HS-27A (cell line): ENCODE measurements at regions not wholly inside any gene's neighbourhood (a gene's known extent, or its start where the extent isn't known, plus 50 kb on each side); places are given as distances from the start of the nearest gene placed in this dataset.
"Not testable (repeated sequence)": the region's sequence is repeated elsewhere in the genome, so short reads cannot be mapped to it uniquely, and the experiment has no call there.

ENCODE experiments used
- DNase-seq: peaks from one replicate; pipeline ENCODE4 v3.0.0-alpha.2; 2012; ENCODE audit warnings: low read depth, missing footprints

GRCh38 chr2:183925281-183925680 is 673.0 kb upstream of the ZNF804A start:
- no peak for DNase-seq

- no peak for DNase-seq
Observed at GRCh38 chr2:183926433-183926832, 671.9 kb upstream of the ZNF804A start.

- peak; percentile 38 for DNase-seq
Observed at GRCh38 chr2:183927406-183928325, 670.7 kb upstream of the ZNF804A start.

- no peak for DNase-seq
Observed at GRCh38 chr2:183935005-183935404, 663.3 kb upstream of the ZNF804A start.

GRCh38 chr2:183937220-183937619 is 661.1 kb upstream of the ZNF804A start:
- no peak for DNase-seq

DNA sequence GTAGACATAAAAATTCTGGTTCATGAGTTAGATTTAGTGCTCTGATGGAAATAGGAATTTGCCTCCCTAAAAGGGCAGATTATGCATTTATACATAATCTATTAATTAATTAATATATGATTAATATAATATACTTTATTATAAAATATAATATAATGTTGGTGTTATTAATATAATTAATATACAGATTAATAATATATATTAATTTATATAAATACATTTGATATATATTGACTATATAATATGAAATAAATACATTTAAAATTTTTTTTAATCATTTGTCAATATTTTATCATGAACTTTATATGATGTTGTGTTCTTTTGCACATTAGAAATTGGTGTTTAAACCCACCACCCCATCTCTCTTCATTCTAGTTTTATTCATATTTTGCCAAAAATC is 652.1 kb upstream of the ZNF804A start:
- no peak for DNase-seq

GRCh38 chr2:183948861-183949260 is 649.5 kb upstream of the ZNF804A start:
- no peak for DNase-seq

DNA sequence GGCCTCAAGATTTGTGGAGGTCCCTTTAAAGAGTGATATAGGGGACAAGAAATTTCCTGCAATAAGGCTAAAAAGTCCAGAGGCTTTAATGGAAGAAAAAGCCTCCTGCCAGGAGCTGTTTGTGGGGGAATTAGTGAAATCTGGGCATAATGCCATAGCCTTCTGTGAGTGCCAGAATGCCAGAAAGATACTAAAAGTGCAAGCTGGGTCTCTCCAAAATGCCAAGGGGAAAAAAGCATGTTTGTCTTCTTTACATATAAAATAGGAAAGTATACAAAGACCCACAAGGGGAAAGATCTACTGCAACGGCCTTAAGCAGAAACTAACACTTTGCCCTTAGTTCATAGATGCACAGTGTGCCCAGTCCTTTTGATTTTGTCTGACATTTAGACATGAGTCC is 647.7 kb upstream of the ZNF804A start:
- no peak for DNase-seq

DNA sequence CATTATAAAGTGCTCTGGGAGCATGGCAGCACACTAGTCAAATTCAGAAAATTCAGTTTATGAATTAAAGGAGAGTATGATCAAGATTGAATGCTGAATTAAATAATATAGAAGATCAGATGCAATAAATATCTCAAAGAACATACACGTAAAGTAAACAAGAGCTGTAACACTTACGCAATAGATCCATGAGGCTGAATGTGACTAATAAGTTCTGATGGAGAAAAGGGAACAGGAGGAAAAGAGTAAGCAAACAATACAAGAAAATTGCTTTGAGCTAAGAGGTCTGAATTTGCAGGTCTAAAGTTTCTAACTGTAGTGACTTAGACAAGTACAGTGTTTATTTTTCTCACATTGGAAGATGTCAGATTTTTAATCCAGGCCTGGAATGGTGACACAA is 646.7 kb upstream of the ZNF804A start:
- no peak for DNase-seq

DNA sequence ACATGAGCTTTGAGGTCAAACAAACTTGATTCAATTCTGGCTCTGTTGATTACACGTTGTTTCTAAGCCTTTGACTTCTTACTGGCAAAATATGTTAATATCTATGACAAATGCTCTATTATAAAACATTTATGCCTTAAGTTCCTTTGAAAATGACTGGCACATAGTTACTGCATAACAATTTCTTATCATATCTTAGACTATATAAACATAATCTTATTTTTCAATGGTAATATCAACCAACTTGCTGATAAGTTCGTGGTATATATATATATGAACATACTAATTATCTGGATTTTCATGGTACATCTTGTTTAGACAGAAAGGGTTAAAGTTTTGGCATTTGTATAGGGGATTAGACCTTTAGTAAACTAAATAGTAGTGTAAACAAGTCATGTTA is 645.6 kb upstream of the ZNF804A start:
- DNase-seq = no peak

DNA sequence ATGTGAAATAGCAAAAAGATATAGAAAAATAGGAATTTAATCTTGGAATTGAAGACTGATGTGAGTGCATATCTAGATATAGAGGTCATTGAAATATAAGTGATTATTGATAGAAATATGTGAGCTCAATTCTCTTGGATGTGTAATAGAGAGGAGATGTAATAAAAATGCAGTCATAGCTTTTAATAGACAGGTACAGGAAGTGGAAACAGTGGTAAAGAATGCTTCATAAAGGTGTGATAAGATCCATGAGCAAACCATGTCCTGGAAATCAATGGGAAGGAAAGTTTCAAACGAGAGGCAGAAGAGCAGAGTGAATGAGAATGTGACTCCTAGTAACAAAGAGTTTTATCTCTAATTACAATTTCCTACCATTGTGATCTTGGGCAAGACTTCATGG is 634.7 kb upstream of the ZNF804A start:
- DNase-seq = no peak

- DNase-seq = no peak
Observed at GRCh38 chr2:183964565-183964964, 633.8 kb upstream of the ZNF804A start.

- no peak for DNase-seq
Observed at GRCh38 chr2:183967756-183968155, 630.6 kb upstream of the ZNF804A start.

GRCh38 chr2:183975676-183976075 is 622.7 kb upstream of the ZNF804A start:
- DNase-seq = not testable (repeated sequence)

- no peak for DNase-seq
Observed at GRCh38 chr2:183984871-183985270, 613.5 kb upstream of the ZNF804A start.

DNA sequence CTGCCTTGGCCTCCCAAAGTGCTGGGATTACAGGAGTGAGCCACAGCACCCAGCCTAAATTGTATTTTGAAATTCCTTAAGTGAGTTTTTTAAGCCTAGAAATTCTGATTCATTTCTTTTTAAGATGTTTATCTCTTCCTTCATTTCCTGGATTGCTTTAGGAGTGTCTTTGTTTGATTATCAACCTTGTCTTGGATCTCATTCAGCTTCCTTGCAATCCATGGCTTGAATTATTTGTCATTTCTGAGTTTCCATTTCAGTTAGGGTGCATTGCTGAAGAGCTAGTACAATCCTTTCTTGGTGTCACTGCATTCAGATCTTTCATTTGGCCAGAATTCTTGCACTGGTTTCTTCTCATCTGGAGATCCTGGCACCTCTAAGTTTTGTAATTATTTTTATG is 606.4 kb upstream of the ZNF804A start:
- DNase-seq = no peak

DNA sequence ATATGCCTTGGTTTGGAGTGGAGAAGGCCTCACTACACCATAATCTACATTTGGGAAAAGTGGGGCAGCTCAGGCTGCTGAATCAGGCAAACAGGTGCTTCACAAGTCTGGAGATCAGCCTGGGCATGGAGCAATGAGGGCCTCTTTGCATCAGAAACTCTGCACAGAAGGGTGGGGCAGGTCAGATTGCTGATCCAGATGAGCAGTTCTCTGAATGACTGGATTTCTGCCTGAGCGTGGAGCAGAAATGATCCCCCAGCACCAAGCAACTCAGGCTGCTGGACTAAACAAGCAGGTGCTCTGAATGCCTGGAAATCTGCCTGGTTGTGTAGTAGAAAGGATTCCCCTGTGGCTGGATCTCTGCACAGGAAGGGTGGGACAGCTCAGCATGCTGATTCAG is 605.3 kb upstream of the ZNF804A start:
- DNase-seq = no peak

DNA sequence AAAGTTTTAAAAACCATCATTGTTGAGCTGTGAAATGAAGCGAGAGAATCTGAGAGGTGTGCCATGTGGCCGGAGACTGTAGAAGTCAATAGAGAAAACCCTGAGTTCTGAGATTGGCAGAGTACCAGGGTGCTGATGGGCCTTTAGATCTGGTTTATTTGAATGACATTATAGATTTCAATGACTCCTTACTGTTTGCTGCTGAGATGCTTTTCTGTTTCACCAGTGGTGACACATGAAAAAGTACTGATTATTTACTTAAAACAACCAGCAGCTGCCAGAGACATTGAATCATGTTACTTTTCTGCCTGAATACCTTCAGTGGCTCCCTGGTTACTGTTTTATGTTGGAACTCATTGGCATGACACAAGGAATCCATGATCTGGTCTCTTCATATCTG is 602.7 kb upstream of the ZNF804A start:
- no peak for DNase-seq

DNA sequence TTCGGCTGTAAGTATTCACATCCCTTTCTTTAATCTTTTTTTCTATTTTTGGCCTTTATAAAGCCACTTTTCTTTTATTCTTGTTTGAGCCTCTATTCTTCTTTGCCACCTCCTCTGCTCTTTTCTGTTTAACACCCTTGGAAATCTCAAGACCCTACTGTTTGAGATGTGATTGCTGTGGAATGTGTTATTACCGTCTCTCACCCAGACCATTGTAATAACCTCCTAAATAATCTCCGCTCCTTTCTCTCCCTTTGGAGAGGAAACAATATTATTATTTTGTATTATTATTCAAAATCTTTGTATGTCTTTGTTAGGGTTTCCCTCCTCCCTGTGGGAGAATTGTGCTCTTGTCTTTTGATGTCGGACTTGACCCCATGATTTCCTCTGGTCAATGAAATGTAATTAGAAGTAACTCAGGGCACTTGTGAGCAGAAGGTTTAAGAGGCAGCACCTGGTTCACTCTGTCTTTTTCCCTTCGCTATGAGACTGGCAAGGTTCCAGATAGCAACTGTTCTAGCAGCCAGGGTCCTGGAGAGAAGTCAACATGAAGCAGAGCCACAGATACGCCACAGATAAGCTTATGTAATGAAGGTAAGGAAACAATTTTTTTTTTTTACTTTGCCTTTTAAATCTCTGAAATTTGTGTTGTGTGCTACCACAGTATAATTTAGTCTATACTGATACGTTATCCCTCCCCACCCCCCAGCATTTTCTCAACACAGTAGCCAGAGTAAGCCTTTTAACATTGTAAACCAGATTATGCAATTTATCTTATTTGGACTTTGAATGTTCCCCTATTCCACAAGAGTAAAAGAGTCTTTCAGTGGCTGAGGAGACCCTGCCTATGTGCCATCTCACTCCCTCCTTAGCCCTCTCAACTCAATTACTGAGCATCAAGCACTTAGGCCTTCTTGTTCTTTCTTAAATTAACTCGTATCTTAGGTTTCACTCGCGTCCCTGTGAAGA is 601.2 kb upstream of the ZNF804A start:
- no peak for DNase-seq

GRCh38 chr2:183998041-183998796 is 600.1 kb upstream of the ZNF804A start:
- no peak for DNase-seq

- no peak for DNase-seq
Observed at GRCh38 chr2:183998797-183999190, 599.5 kb upstream of the ZNF804A start.

GRCh38 chr2:184004289-184004947 is 593.9 kb upstream of the ZNF804A start:
- no peak for DNase-seq
